ENCODE measurements at regions not wholly inside any gene's neighbourhood (a gene's known extent, or its start where the extent isn't known, plus 50 kb on each side); places are given as distances from the start of the nearest gene placed in this dataset.

DNA sequence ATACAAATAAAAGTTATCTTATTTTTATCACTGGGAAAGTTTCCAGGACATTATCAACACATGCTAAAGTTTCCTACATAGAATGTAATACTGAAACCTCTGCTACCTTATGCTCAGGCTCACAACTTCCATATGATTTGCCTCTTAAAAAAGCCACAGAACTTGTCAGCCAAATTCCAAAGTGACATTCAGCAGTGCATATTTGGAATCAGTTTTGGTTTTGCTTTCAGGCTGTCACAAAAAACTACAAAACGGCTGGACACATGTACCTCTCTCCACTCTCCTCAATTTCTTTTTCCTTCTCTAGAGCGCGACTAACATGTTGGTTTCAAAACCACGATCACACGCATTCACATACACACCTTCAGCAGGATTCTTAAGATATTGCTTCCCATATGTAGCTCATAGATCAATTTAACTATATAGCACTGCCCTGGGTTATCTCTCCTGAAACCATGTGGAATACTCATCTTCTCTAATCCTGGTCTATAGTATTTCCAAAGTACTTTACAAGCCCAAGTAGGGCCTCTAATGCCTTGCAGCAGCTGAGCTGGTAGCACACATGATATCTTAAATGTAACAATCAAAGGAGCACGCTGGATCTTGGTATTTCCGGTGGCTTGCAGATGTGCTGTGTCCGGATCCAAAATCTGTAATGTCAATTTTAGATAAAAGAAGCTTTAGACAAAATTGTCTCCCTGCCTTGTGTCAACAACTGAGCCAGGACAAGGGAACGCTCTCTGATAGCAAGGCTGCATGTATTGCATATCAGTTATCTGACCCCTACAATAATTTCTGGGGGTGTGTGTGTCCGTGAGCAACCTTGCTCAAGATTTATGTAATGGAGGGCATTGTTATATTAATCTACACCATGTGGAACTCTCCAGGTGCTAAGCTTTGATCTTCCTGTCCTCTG, 203.2 kb downstream of the DMRT2 start:
- no peaks in the 10 kb centered on the region for H3F3A ChIP-seq (ENCODE audit: insufficient read depth)
- no peaks in the 10 kb centered on the region for H3K36me3 ChIP-seq (ENCODE audit: low read length)
- no peaks in the 10 kb centered on the region for H3K79me2 ChIP-seq (ENCODE audit: insufficient read depth, low read length)
- no peaks in the 10 kb centered on the region for H3K9me3 ChIP-seq (ENCODE audit: insufficient read depth, low read length)
- no peak overlapping the region for H3K27ac ChIP-seq (ENCODE audit: low read depth, low read length)
- H3K4me2 ChIP-seq (ENCODE audit: low read depth, low read length, poor library complexity, severe bottlenecking): no peak overlapping the region
- H3K4me3 ChIP-seq (ENCODE audit: insufficient read depth, low read length, poor library complexity, severe bottlenecking): no peak overlapping the region
- H3K9me2 ChIP-seq (replicated peaks; ENCODE audit: insufficient read depth, low read length): no peaks in the 10 kb centered on the region
- TF ChIP-seq EZH2phosphoT487 (conservative IDR thresholded peaks at IDR 0.05; ENCODE audit: low read length): no peak
- TF ChIP-seq, protein P1, sequence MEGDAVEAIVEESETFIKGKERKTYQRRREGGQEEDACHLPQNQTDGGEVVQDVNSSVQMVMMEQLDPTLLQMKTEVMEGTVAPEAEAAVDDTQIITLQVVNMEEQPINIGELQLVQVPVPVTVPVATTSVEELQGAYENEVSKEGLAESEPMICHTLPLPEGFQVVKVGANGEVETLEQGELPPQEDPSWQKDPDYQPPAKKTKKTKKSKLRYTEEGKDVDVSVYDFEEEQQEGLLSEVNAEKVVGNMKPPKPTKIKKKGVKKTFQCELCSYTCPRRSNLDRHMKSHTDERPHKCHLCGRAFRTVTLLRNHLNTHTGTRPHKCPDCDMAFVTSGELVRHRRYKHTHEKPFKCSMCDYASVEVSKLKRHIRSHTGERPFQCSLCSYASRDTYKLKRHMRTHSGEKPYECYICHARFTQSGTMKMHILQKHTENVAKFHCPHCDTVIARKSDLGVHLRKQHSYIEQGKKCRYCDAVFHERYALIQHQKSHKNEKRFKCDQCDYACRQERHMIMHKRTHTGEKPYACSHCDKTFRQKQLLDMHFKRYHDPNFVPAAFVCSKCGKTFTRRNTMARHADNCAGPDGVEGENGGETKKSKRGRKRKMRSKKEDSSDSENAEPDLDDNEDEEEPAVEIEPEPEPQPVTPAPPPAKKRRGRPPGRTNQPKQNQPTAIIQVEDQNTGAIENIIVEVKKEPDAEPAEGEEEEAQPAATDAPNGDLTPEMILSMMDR (IDR thresholded peaks at IDR 0.05; ENCODE audit: insufficient read depth, low read length, poor library complexity, severe bottlenecking): no peak
- H2AFZ ChIP-seq (ENCODE audit: low read depth, low read length, severe bottlenecking): no peak overlapping the region
- H3K9ac ChIP-seq (ENCODE audit: low read length): no peak overlapping the region
- no peaks in the 10 kb centered on the region for H4K20me1 ChIP-seq (ENCODE audit: low read depth, low read length)
- H3K27me3 ChIP-seq (ENCODE audit: low read length): no peaks in the 10 kb centered on the region

DNA sequence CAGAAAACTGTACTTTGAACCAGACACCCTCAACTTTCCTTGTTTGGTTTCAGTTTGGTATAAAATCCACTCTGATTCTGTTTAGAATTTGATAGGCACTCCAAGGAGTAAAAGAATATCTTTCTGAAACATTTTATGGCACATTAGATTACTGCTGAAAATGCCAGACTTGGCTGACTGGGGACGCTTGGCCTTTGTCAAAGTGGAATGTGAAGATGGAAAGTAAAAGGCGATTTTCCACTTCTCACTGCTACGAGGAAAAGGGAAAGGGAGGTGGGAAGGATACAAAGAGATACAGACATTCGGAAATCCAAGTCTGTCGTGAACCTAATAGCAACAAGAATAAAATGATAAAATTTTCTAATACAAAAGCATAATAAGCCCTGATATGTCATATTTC, 203.9 kb downstream of the DMRT2 start:
- Histone ChIP-seq H4K20me1 (ENCODE audit: low read depth, low read length) (no peaks in the 10 kb centered on the region), H3K9me2 (replicated peaks; ENCODE audit: insufficient read depth, low read length) (no peaks in the 10 kb centered on the region), H3K27me3 (ENCODE audit: low read length) (no peaks in the 10 kb centered on the region), H3K9ac (ENCODE audit: low read length) (no peak overlapping the region), H3K9me3 (ENCODE audit: insufficient read depth, low read length) (no peaks in the 10 kb centered on the region), H3K36me3 (ENCODE audit: low read length) (no peaks in the 10 kb centered on the region), H3K4me2 (ENCODE audit: low read depth, low read length, poor library complexity, severe bottlenecking) (no peak overlapping the region), H3F3A (ENCODE audit: insufficient read depth) (no peaks in the 10 kb centered on the region), H2AFZ (ENCODE audit: low read depth, low read length, severe bottlenecking) (no peak overlapping the region), H3K4me3 (ENCODE audit: insufficient read depth, low read length, poor library complexity, severe bottlenecking) (no peak overlapping the region), H3K27ac (ENCODE audit: low read depth, low read length) (no peak overlapping the region), H3K79me2 (ENCODE audit: insufficient read depth, low read length) (no peaks in the 10 kb centered on the region)
- no peak for TF ChIP-seq EZH2phosphoT487 (conservative IDR thresholded peaks at IDR 0.05; ENCODE audit: low read length)
- TF ChIP-seq, protein P1 (IDR thresholded peaks at IDR 0.05; ENCODE audit: insufficient read depth, low read length, poor library complexity, severe bottlenecking): no peak

DNA sequence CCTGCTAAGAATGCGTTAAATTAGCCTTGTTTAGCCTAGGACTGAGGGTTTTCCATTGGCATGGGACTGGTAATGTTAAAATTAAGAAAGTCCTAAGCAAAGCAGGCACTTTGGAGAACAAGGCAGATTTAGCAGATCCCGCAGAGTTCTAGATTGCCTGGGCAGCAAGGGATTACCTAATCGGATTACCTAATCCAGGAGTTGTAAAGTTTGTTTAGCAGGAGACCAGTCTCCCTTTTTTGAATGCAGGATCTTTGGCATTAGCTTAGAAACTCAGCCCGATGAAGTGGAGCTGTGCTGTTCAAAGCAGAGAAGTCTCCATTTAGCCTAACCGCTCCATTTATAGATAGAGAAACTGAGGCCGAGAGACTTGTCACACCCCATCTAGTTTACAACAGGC, 206.0 kb downstream of the DMRT2 start:
- H3K4me3 ChIP-seq (ENCODE audit: insufficient read depth, low read length, poor library complexity, severe bottlenecking): no peak overlapping the region
- no peak overlapping the region for H3K4me2 ChIP-seq (ENCODE audit: low read depth, low read length, poor library complexity, severe bottlenecking)
- H3K79me2 ChIP-seq (ENCODE audit: insufficient read depth, low read length): no peaks in the 10 kb centered on the region
- no peaks in the 10 kb centered on the region for H3F3A ChIP-seq (ENCODE audit: insufficient read depth)
- no peaks in the 10 kb centered on the region for H3K9me3 ChIP-seq (ENCODE audit: insufficient read depth, low read length)
- H3K27ac ChIP-seq (ENCODE audit: low read depth, low read length): no peak overlapping the region
- H3K9ac ChIP-seq (ENCODE audit: low read length): no peak overlapping the region
- no peak overlapping the region for H2AFZ ChIP-seq (ENCODE audit: low read depth, low read length, severe bottlenecking)
- TF ChIP-seq EZH2phosphoT487 (conservative IDR thresholded peaks at IDR 0.05; ENCODE audit: low read length): no peak
- TF ChIP-seq, protein P1 (IDR thresholded peaks at IDR 0.05; ENCODE audit: insufficient read depth, low read length, poor library complexity, severe bottlenecking): no peak
- no peaks in the 10 kb centered on the region for H3K27me3 ChIP-seq (ENCODE audit: low read length)
- no peaks in the 10 kb centered on the region for H4K20me1 ChIP-seq (ENCODE audit: low read depth, low read length)
- H3K9me2 ChIP-seq (replicated peaks; ENCODE audit: insufficient read depth, low read length): no peaks in the 10 kb centered on the region
- H3K36me3 ChIP-seq (ENCODE audit: low read length): no peaks in the 10 kb centered on the region
